OCI-LY3 (cell line): ENCODE measurements at regions not wholly inside any gene's neighbourhood (a gene's known extent, or its start where the extent isn't known, plus 50 kb on each side); places are given as distances from the start of the nearest gene placed in this dataset.

ENCODE experiments used
- H2AFZ ChIP-seq: fragments of 200-600, 300-600 bp; shearing (Covaris generic); 2 replicates; pipeline ENCODE4 v1.6.0; 2014; ENCODE audit warnings: antibody characterized with exemption, low read depth, low read length
- H3K27ac ChIP-seq: fragments of 200-600, 300-600 bp; sonication (generic); 2 replicates; pipeline ENCODE4 v1.5.1; 2014; ENCODE audit warnings: mild to moderate bottlenecking, low read length, moderate library complexity, mixed read lengths
- H3K27me3 ChIP-seq: fragments of 200-600, 300-600 bp; sonication (generic); 2 replicates; pipeline ENCODE4 v1.6.1; 2014; ENCODE audit warnings: low read depth, low read length, mixed read lengths
- H3K36me3 ChIP-seq: fragments of 200-600, 300-600 bp; sonication (generic); replicated peaks from 2 replicates; pipeline ENCODE3; 2014; ENCODE audit warnings: low read depth, low read length, mixed read lengths
- H3K4me1 ChIP-seq: fragments of 300-600, 200-600 bp; sonication (generic); 2 replicates; pipeline ENCODE4 v1.6.1; 2014; ENCODE audit warnings: low read length, mixed read lengths
- H3K4me2 ChIP-seq: fragments of 200-600, 300-600 bp; sonication (generic); 2 replicates; pipeline ENCODE4 v1.6.1; 2014; ENCODE audit warnings: low read length, mixed read lengths
- H3K4me3 ChIP-seq: fragments of 300-600, 200-600 bp; sonication (generic); 2 replicates; pipeline ENCODE4 v1.5.1; 2014; ENCODE audit warnings: antibody characterized with exemption, mild to moderate bottlenecking, low read length, moderate library complexity
- H3K79me2 ChIP-seq: fragments of 300-600, 200-600 bp; shearing (Covaris generic); 2 replicates; pipeline ENCODE4 v1.6.1; 2014; ENCODE audit warnings: mild to moderate bottlenecking, low read length, mixed read lengths
- H3K9ac ChIP-seq: fragments of 300-600, 200-600 bp; shearing (Covaris generic); 2 replicates; pipeline ENCODE4 v1.6.0; 2014; ENCODE audit warnings: mild to moderate bottlenecking, low read length, moderate library complexity
- H3K9me3 ChIP-seq: fragments of 200-600, 300-600 bp; shearing (Covaris generic); 2 replicates; pipeline ENCODE4 v1.6.1; 2014; ENCODE audit warnings: low read length, mixed read lengths; ENCODE audit not compliant: insufficient read depth
- H4K20me1 ChIP-seq: fragments of 200-600, 300-600 bp; sonication (generic); 2 replicates; pipeline ENCODE4 v1.6.1; 2016; ENCODE audit warnings: low read length, mixed read lengths; ENCODE audit not compliant: insufficient read depth
- EZH2phosphoT487 ChIP-seq: fragments of 200-600 bp; shearing (Covaris generic); IDR thresholded peaks from 2 replicates; pipeline ENCODE4 v1.6.1; 2018; ENCODE audit warnings: antibody characterized with exemption, mixed run types, low read depth
- TF ChIP-seq, protein P1 (sequence below): fragments of 200-600, 300-600 bp; sonication (generic); IDR thresholded peaks from 2 replicates; pipeline ENCODE4 v1.5.1; 2014; ENCODE audit warnings: antibody characterized with exemption, low read length, low read depth

DNA sequence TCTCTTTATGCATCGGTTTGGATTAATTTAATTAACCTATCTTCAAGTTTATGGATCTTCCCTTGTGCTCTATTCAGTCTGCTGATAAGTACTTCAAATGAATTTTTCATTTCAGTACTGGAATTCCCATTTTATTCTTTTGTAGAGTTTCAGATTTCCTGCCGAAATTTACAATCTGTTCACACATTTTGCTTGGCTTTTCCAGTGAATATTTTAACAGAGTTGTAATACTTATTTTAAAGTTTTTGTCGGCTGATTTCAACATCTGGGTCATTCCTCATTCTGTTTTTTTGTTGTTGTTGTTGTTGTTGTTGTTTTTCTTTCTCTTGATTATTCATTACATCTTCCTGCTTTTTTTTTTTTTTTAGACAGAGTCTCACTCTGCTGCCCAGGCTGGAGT, 89.9 kb upstream of the KCNMA1 start:
- Histone ChIP-seq H3K27ac (no peak overlapping the region), H3K9me3 (no peaks in the 10 kb centered on the region), H3K9ac (no peak overlapping the region), H3K27me3 (no peaks in the 10 kb centered on the region), H4K20me1 (no peaks in the 10 kb centered on the region), H3K36me3 (no peaks in the 10 kb centered on the region), H3K79me2 (no peaks in the 10 kb centered on the region), H3K4me2 (no peak overlapping the region), H3K4me3 (no peak overlapping the region), H3K4me1 (no peaks in the 10 kb centered on the region), H2AFZ (no peak overlapping the region)
- no peak for TF ChIP-seq EZH2phosphoT487
- TF ChIP-seq, protein P1, sequence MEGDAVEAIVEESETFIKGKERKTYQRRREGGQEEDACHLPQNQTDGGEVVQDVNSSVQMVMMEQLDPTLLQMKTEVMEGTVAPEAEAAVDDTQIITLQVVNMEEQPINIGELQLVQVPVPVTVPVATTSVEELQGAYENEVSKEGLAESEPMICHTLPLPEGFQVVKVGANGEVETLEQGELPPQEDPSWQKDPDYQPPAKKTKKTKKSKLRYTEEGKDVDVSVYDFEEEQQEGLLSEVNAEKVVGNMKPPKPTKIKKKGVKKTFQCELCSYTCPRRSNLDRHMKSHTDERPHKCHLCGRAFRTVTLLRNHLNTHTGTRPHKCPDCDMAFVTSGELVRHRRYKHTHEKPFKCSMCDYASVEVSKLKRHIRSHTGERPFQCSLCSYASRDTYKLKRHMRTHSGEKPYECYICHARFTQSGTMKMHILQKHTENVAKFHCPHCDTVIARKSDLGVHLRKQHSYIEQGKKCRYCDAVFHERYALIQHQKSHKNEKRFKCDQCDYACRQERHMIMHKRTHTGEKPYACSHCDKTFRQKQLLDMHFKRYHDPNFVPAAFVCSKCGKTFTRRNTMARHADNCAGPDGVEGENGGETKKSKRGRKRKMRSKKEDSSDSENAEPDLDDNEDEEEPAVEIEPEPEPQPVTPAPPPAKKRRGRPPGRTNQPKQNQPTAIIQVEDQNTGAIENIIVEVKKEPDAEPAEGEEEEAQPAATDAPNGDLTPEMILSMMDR = no peak

DNA sequence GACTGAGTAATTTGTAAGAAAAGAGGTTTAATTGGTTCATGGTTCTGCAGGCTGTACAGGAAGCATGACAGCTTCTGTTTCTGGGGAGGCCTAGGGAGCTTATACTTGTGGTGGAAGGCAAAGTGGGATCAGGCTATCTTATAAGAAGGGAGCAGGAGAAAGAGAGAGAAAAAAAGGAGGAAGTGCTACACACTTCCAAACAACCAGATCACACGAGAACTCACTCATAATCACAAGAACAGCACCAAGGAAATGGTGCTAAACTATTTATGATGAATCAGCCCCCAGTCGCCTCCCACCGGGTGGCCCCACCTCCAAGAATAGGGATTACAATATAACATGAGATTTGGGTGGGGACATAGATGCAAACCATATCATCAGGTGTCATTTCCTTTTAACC, 89.1 kb upstream of the KCNMA1 start:
- Histone ChIP-seq H3K4me1 (no peaks in the 10 kb centered on the region), H3K36me3 (no peaks in the 10 kb centered on the region), H3K9me3 (no peaks in the 10 kb centered on the region), H3K27me3 (no peaks in the 10 kb centered on the region), H3K9ac (no peak overlapping the region), H2AFZ (no peak overlapping the region), H3K79me2 (no peaks in the 10 kb centered on the region), H3K4me3 (no peak overlapping the region), H3K4me2 (no peak overlapping the region), H3K27ac (no peak overlapping the region), H4K20me1 (no peaks in the 10 kb centered on the region)
- TF ChIP-seq, protein P1 = no peak
- TF ChIP-seq EZH2phosphoT487 = no peak

DNA sequence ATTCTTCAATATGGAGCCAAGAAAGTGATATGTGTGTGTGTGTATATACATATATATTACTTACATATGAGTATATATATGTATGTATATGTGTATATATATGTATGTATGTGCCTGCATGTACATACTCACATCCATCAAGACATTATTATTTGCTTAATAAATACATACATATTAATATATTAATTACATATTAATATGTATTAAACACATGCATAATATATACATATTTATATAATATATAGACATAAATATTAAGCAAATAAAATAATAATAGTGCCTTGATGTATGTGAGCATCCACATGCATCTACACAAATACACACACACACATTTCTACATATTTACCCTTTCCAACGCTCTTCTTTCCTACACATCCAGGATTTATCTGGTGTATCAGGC, 88.7 kb upstream of the KCNMA1 start:
- H3K4me2 ChIP-seq = no peak overlapping the region
- H3K27ac ChIP-seq = no peak overlapping the region
- H3K27me3 ChIP-seq = no peaks in the 10 kb centered on the region

DNA sequence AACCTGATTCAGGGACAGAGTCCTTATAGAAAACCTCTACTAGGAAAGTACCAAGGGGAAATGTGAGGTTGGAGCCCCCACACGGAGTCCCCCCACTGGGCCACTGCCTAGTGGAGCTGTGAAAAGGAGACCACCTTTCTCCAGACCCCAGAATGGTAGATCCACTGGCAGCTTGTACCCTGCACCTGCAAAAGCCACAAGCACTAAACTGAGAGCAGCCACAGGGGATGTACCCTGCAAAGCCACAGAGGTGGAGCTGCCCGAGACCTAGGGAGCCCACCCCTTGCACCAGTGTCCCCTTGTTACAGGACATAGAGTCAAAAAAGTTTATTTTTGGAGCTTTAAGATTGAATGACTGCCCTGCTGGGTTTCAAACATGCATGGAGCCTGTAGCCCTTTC, 87.2 kb upstream of the KCNMA1 start:
- H3K79me2 ChIP-seq = no peaks in the 10 kb centered on the region
- TF ChIP-seq, protein P1 = no peak
- no peak for TF ChIP-seq EZH2phosphoT487
- no peak overlapping the region for H3K4me2 ChIP-seq
- H3K9ac ChIP-seq = no peak overlapping the region
- no peaks in the 10 kb centered on the region for H4K20me1 ChIP-seq
- H3K4me3 ChIP-seq = no peak overlapping the region
- no peaks in the 10 kb centered on the region for H3K9me3 ChIP-seq
- H3K4me1 ChIP-seq = no peaks in the 10 kb centered on the region
- H3K36me3 ChIP-seq = no peaks in the 10 kb centered on the region
- no peak overlapping the region for H3K27ac ChIP-seq
- no peaks in the 10 kb centered on the region for H3K27me3 ChIP-seq
- no peak overlapping the region for H2AFZ ChIP-seq

More for the DNA sequence above, 88.7 kb upstream of the KCNMA1 start:
- Histone ChIP-seq H3K4me3 (no peak overlapping the region), H3K79me2 (no peaks in the 10 kb centered on the region), H2AFZ (no peak overlapping the region), H3K9me3 (no peaks in the 10 kb centered on the region), H3K36me3 (no peaks in the 10 kb centered on the region), H4K20me1 (no peaks in the 10 kb centered on the region), H3K9ac (no peak overlapping the region), H3K4me1 (no peaks in the 10 kb centered on the region)
- TF ChIP-seq, protein P1 = no peak
- TF ChIP-seq EZH2phosphoT487 = no peak
